A549 (cell line): ENCODE measurements at regions not wholly inside any gene's neighbourhood (a gene's known extent, or its start where the extent isn't known, plus 50 kb on each side); places are given as distances from the start of the nearest gene placed in this dataset.

ENCODE experiments used
- BHLHE40 ChIP-seq: IDR thresholded peaks from 2 replicates; pipeline ENCODE4 v1.6.1; 2012; ENCODE audit warnings: low read depth, low read length, inconsistent platforms
- CBX8 ChIP-seq: fragments of 200-600 bp; sonication (generic); IDR thresholded peaks from 2 replicates; pipeline ENCODE4 v1.6.1; 2016
- CTCF ChIP-seq: fragments of >200 bp; sonication (Bioruptor Twin); formaldehyde crosslinking; IDR thresholded peaks from 3 replicates; pipeline ENCODE4 v1.5.1; 2016
- EP300 ChIP-seq, 2 experiments: fragments of >200 bp; sonication (Bioruptor Twin); formaldehyde crosslinking; IDR thresholded peaks; 2 replicates in 1 of 2; 3 replicates in 1 of 2; pipeline ENCODE4 v1.6.1; 2016 to 2017
- ESRRA ChIP-seq: fragments of 150-350 bp; IDR thresholded peaks from 2 replicates; pipeline ENCODE4 v1.6.1; 2014; ENCODE audit warnings: mild to moderate bottlenecking, low read length, borderline replicate concordance
- JUNB ChIP-seq: fragments of >200 bp; sonication (Bioruptor Twin); formaldehyde crosslinking; IDR thresholded peaks from 2 replicates; pipeline ENCODE4 v1.6.1; 2016
- KDM1A ChIP-seq: fragments of 200-600 bp; sonication (generic); IDR thresholded peaks from 2 replicates; pipeline ENCODE4 v1.6.1; 2016; ENCODE audit warnings: low read depth, mild to moderate bottlenecking
- MAX ChIP-seq: IDR thresholded peaks from 2 replicates; pipeline ENCODE4 v1.6.1; 2012
- PBX3 ChIP-seq: IDR thresholded peaks from 2 replicates; pipeline ENCODE4 v1.6.1; 2012
- POLR2A ChIP-seq: IDR thresholded peaks from 2 replicates; pipeline ENCODE4 v1.6.1; 2012; ENCODE audit warnings: mild to moderate bottlenecking, low read length
- POLR2AphosphoS2 ChIP-seq: conservative IDR thresholded peaks from 2 replicates; pipeline ENCODE4 v1.6.1; 2012; ENCODE audit warnings: low read length, improper control_type of control experiment, inconsistent platforms
- REST ChIP-seq: fragments of 200-600 bp; sonication (generic); IDR thresholded peaks from 2 replicates; pipeline ENCODE4 v1.6.1; 2016; ENCODE audit warnings: antibody characterized with exemption, mild to moderate bottlenecking, moderate library complexity

GRCh38 chr5:89450149-89450538 lies 567.2 kb upstream of the MEF2C start:
- TF ChIP-seq KDM1A (no peak), BHLHE40 (no peak), JUNB (no peak), POLR2A (no peak), CTCF (no peak), REST (no peak), EP300 (IDR thresholded peaks at IDR 0.05) (no peak), POLR2AphosphoS2 (no peak), ESRRA (no peak), MAX (no peak), CBX8 (no peak), PBX3 (no peak)
